ENCODE measurements at regions not wholly inside any gene's neighbourhood (a gene's known extent, or its start where the extent isn't known, plus 50 kb on each side); places are given as distances from the start of the nearest gene placed in this dataset.

- Histone ChIP-seq H3K36me3 (ENCODE audit: insufficient read depth, low read length) (no peaks in the 10 kb centered on the region), H3K27me3 (ENCODE audit: control insufficient read depth in 1 of 2, insufficient read depth in 2 of 2, low read length in 2 of 2) (no peaks in the 10 kb centered on the region), H3K9me3 (ENCODE audit: control insufficient read depth in 1 of 2, insufficient read depth in 1 of 2, low read length in 2 of 2) (no peaks in the 10 kb centered on the region), H3K4me3 (ENCODE audit: low read length) (no peak overlapping the region), H3K27ac (ENCODE audit: low read depth in 1 of 2, low read length in 2 of 2) (no peak overlapping the region), H3K4me1 (ENCODE audit: insufficient read depth, low read length) (no peaks in the 10 kb centered on the region)
- POLR2A ChIA-PET, result no interaction called here
- no peak overlapping the region for H3K4me3 Mint-ChIP-seq
- H3K4me1 Mint-ChIP-seq (ENCODE audit: low read depth), result no peaks in the 10 kb centered on the region
- no peak for TF ChIP-seq CTCF (IDR thresholded peaks at IDR 0.05)
- no peaks in the 10 kb centered on the region for H3K27me3 Mint-ChIP-seq
- intact Hi-C loops (cut with DNase I, micrococcal nuclease), result no loop called here
- ATAC-seq (ENCODE audit: poor library complexity), result no peak
- no peak for DNase-seq
- H3K36me3 Mint-ChIP-seq (ENCODE audit: low read depth), result no peaks in the 10 kb centered on the region
- peaks cover 15% of the 10 kb centered on the region for H3K9me3 Mint-ChIP-seq
- no peak overlapping the region for H3K27ac Mint-ChIP-seq
- CTCF ChIA-PET, result no interaction called here
Measured at GRCh38 chr4:30821275-30821674, 101.1 kb downstream of the PCDH7 start.

GRCh38 chr4:30821859-30822612 is 101.9 kb downstream of the PCDH7 start:
- POLR2A ChIA-PET, result no interaction called here
- no peaks in the 10 kb centered on the region for H3K27me3 Mint-ChIP-seq
- Histone ChIP-seq H3K4me1 (ENCODE audit: insufficient read depth, low read length) (no peaks in the 10 kb centered on the region), H3K27me3 (ENCODE audit: control insufficient read depth in 1 of 2, insufficient read depth in 2 of 2, low read length in 2 of 2) (no peaks in the 10 kb centered on the region), H3K27ac (ENCODE audit: low read depth in 1 of 2, low read length in 2 of 2) (no peak overlapping the region), H3K9me3 (ENCODE audit: control insufficient read depth in 1 of 2, insufficient read depth in 1 of 2, low read length in 2 of 2) (no peaks in the 10 kb centered on the region), H3K4me3 (ENCODE audit: low read length) (no peak overlapping the region), H3K36me3 (ENCODE audit: insufficient read depth, low read length) (no peaks in the 10 kb centered on the region)
- intact Hi-C loops (cut with DNase I, micrococcal nuclease), result no loop called here
- peaks cover 15% of the 10 kb centered on the region for H3K9me3 Mint-ChIP-seq
- no peaks in the 10 kb centered on the region for H3K36me3 Mint-ChIP-seq (ENCODE audit: low read depth)
- H3K27ac Mint-ChIP-seq, result no peak overlapping the region
- TF ChIP-seq CTCF (IDR thresholded peaks at IDR 0.05), result no peak
- CTCF ChIA-PET, result no interaction called here
- DNase-seq, result no peak
- H3K4me1 Mint-ChIP-seq (ENCODE audit: low read depth), result no peaks in the 10 kb centered on the region
- H3K4me3 Mint-ChIP-seq, result no peak overlapping the region
- no peak for ATAC-seq (ENCODE audit: poor library complexity)

GRCh38 chr4:30822911-30823551 is 102.9 kb downstream of the PCDH7 start:
- H3K27me3 ChIP-seq (ENCODE audit: control insufficient read depth in 1 of 2, insufficient read depth in 2 of 2, low read length in 2 of 2), result no peaks in the 10 kb centered on the region
- intact Hi-C loops (cut with DNase I, micrococcal nuclease), result no loop called here
- ATAC-seq (ENCODE audit: poor library complexity) (no peak), DNase-seq (no peak)
- no peak overlapping the region for H3K27ac ChIP-seq (ENCODE audit: low read depth in 1 of 2, low read length in 2 of 2)
- H3K9me3 ChIP-seq (ENCODE audit: control insufficient read depth in 1 of 2, insufficient read depth in 1 of 2, low read length in 2 of 2), result no peaks in the 10 kb centered on the region
- H3K4me1 ChIP-seq (ENCODE audit: insufficient read depth, low read length), result no peaks in the 10 kb centered on the region
- TF ChIP-seq CTCF (IDR thresholded peaks at IDR 0.05), result no peak
- Mint-ChIP-seq H3K36me3 (ENCODE audit: low read depth) (no peaks in the 10 kb centered on the region), H3K4me1 (ENCODE audit: low read depth) (no peaks in the 10 kb centered on the region), H3K4me3 (no peak overlapping the region), H3K27ac (no peak overlapping the region), H3K27me3 (no peaks in the 10 kb centered on the region), H3K9me3 (peaks cover 15% of the 10 kb centered on the region)
- H3K4me3 ChIP-seq (ENCODE audit: low read length), result no peak overlapping the region
- H3K36me3 ChIP-seq (ENCODE audit: insufficient read depth, low read length), result no peaks in the 10 kb centered on the region
- CTCF ChIA-PET, result no interaction called here
- POLR2A ChIA-PET, result no interaction called here
